Neural crest cell (in vitro differentiated cells): ENCODE measurements at regions not wholly inside any gene's neighbourhood (a gene's known extent, or its start where the extent isn't known, plus 50 kb on each side); places are given as distances from the start of the nearest gene placed in this dataset.

Source experiments
- DNase-seq: peaks from one replicate; pipeline ENCODE4 v3.0.0; 2021; ENCODE audit warnings: low read depth, mixed read lengths, low spot score
- H3K27ac Mint-ChIP-seq: one replicate; pipeline ENCODE4 v1.8.0; 2021; ENCODE audit warnings: mild to moderate bottlenecking, mixed read lengths; ENCODE audit not compliant: unreplicated experiment
- H3K27me3 Mint-ChIP-seq: 2 replicates; pipeline ENCODE4 v1.8.0; 2021; ENCODE audit warnings: low read depth, mild to moderate bottlenecking, mixed read lengths
- H3K36me3 Mint-ChIP-seq: 2 replicates; pipeline ENCODE4 v1.8.0; 2021; ENCODE audit warnings: low read depth, mild to moderate bottlenecking, mixed read lengths
- H3K4me1 Mint-ChIP-seq: 2 replicates; pipeline ENCODE4 v1.8.0; 2021; ENCODE audit warnings: mixed read lengths
- H3K4me3 Mint-ChIP-seq: one replicate; pipeline ENCODE4 v1.8.0; 2021; ENCODE audit warnings: mild to moderate bottlenecking, mixed read lengths
- H3K9me3 Mint-ChIP-seq: 2 replicates; pipeline ENCODE4 v1.8.0; 2021; ENCODE audit warnings: mixed read lengths
- TF ChIP-seq, protein P1 (sequence below): fragments of 200-600 bp; sonication (generic); conservative IDR thresholded peaks from 2 replicates; pipeline ENCODE4 v1.5.0; 2021; ENCODE audit warnings: antibody characterized with exemption, mild to moderate bottlenecking

DNA sequence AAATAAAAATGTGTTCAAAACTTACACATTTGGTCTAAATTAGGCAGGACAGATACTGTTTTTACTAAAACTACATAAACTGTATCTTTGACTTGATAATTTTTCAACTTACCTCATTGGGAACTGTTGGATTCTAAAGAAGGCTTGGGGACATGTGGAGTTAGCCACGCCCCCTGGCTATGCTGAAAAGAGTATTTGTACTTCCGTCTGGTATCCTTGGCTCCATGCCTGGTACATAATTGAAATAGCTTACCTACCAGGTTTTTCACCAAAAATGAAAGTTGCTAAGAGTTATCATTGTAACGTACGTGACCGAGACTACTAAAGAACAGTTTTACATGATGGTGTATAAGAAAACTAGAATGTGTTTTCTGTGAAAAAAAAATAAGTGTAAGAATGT is 604.8 kb upstream of the IGFBP3 start:
- Mint-ChIP-seq H3K27me3 (no peaks in the 10 kb centered on the region), H3K4me3 (no peak overlapping the region), H3K36me3 (peaks cover 7% of the 10 kb centered on the region), H3K4me1 (no peaks in the 10 kb centered on the region), H3K9me3 (peaks cover 7% of the 10 kb centered on the region), H3K27ac (no peak overlapping the region)
- no peak for DNase-seq
- TF ChIP-seq, protein P1, sequence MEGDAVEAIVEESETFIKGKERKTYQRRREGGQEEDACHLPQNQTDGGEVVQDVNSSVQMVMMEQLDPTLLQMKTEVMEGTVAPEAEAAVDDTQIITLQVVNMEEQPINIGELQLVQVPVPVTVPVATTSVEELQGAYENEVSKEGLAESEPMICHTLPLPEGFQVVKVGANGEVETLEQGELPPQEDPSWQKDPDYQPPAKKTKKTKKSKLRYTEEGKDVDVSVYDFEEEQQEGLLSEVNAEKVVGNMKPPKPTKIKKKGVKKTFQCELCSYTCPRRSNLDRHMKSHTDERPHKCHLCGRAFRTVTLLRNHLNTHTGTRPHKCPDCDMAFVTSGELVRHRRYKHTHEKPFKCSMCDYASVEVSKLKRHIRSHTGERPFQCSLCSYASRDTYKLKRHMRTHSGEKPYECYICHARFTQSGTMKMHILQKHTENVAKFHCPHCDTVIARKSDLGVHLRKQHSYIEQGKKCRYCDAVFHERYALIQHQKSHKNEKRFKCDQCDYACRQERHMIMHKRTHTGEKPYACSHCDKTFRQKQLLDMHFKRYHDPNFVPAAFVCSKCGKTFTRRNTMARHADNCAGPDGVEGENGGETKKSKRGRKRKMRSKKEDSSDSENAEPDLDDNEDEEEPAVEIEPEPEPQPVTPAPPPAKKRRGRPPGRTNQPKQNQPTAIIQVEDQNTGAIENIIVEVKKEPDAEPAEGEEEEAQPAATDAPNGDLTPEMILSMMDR, result no peak

DNA sequence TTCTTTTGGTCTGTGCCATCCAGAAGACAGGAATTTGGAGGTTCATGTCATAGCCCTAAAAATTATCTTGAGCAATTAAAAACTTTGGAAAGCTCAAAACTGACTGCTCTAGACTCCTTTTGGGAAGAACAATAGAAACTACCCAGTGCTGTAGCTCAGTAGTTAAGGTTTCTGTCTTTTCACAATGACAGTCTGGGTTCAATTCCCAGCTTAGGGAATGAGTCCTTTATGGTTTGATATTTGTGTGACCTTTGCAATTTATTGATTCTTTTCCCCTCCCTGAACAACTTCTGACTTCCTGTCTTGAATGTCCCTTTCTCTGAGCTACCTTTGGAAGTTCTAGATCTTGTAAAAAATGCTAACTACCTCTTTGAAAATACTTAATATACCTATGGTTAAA is 603.3 kb upstream of the IGFBP3 start:
- no peaks in the 10 kb centered on the region for H3K27me3 Mint-ChIP-seq
- TF ChIP-seq, protein P1, result no peak
- H3K4me3 Mint-ChIP-seq, result no peak overlapping the region
- peaks cover 7% of the 10 kb centered on the region for H3K36me3 Mint-ChIP-seq
- no peaks in the 10 kb centered on the region for H3K4me1 Mint-ChIP-seq
- no peak for DNase-seq
- no peak overlapping the region for H3K27ac Mint-ChIP-seq
- H3K9me3 Mint-ChIP-seq, result peaks cover 7% of the 10 kb centered on the region

DNA sequence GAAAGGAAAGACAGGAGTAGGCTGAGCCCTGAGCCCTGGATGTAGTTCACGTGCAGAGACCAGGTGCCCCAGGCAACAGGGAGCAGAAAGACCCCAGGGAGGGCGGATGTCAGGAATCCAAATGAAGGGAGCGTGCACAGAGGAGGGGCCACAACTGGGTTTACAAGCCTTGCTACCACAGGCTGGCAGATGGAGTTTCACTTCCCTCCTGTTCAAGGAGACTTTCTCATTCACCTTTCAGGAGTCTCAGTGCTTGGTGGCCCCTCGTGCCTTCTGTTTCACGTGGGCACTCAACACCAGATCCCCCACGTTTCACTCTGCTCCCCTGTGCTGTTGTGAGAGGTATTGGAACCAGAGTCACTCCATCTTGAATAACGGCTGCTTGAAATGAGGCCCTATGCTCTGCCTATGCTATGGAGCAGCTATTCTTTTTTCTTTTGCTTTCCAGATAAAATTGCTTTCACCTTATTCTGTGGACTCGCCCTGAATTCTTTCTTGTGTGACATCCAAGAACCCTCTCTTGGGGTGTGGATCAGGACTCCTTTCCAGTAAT is 601.4 kb upstream of the IGFBP3 start:
- Mint-ChIP-seq H3K9me3 (peaks cover 3% of the 10 kb centered on the region), H3K36me3 (no peaks in the 10 kb centered on the region), H3K4me1 (no peaks in the 10 kb centered on the region), H3K27ac (no peak overlapping the region), H3K4me3 (no peak overlapping the region), H3K27me3 (no peaks in the 10 kb centered on the region)
- TF ChIP-seq, protein P1, result no peak
- no peak for DNase-seq

DNA sequence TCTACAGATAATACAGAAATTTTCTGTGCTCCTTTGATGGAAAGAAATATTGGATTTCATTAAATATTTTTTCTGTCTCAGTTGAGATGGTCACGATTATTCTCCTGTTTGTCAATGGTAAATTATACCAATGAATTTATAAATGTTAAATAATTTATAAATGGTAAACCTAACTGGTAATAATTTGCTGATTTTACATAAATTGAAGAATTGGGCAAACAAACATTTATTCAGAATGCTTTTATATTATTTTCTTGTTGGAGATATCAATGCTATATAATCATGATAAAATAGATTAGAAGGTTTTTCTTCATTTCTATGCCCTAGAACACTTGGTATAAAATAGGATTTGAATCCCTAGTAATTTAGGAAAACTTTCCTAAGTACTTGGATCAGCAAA is 597.6 kb upstream of the IGFBP3 start:
- H3K4me1 Mint-ChIP-seq, result peaks cover under 1% of the 10 kb centered on the region

DNA sequence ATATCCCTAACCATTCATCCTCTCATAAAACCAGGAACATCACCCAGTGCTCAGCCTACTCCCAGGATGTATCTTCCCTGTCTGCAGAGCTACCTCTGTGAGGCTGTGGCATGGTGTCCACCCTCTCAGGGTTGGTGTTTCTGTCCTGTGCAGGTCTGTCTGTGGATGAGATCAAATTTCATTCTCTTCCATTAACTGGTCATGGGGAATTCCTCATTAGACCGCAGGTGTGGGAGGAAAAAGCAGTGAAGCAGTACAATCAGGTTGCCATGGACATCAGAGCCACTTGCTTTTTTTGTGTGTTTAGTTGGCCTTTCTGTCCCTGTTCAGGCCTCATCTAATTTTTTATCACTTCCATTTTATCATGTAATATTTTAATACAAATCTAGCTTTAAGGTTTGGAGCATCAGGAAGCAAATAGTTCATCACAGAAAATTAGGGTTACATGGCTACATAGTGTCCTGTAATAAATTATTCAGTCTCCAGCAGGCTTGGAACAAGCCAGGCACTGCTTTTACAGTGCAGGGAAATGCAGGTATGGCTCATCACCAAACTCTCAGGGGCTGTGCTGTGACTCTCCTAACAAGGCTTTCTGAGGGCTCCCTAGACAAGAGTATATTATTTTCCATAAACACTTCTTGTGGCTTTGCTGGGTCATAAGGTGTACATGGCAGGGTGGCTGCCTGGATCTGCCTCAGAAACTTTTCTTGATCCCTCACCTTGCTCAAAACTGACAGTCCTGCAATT is 594.9 kb upstream of the IGFBP3 start:
- H3K27ac Mint-ChIP-seq, result no peak overlapping the region
- H3K4me3 Mint-ChIP-seq, result no peak overlapping the region
- peaks cover 5% of the 10 kb centered on the region for H3K4me1 Mint-ChIP-seq
- no peaks in the 10 kb centered on the region for H3K36me3 Mint-ChIP-seq
- TF ChIP-seq, protein P1, result no peak
- no peak for DNase-seq
- H3K9me3 Mint-ChIP-seq, result peaks cover 6% of the 10 kb centered on the region
- no peaks in the 10 kb centered on the region for H3K27me3 Mint-ChIP-seq

More for the DNA sequence above, 597.6 kb upstream of the IGFBP3 start:
- H3K36me3 Mint-ChIP-seq, result no peaks in the 10 kb centered on the region
- peaks cover 6% of the 10 kb centered on the region for H3K9me3 Mint-ChIP-seq
- H3K27me3 Mint-ChIP-seq, result no peaks in the 10 kb centered on the region
- H3K4me3 Mint-ChIP-seq, result no peak overlapping the region
- DNase-seq, result no peak
- H3K27ac Mint-ChIP-seq, result no peak overlapping the region
- TF ChIP-seq, protein P1, result no peak
